DOHH2 (cell line): ENCODE measurements at regions not wholly inside any gene's neighbourhood (a gene's known extent, or its start where the extent isn't known, plus 50 kb on each side); places are given as distances from the start of the nearest gene placed in this dataset.

ENCODE experiments used
- H3F3A ChIP-seq: fragments of 200-600 bp; sonication (generic), shearing (Covaris generic); 2 replicates; pipeline ENCODE4 v1.6.0; 2016; ENCODE audit warnings: antibody characterized with exemption, mild to moderate bottlenecking; ENCODE audit not compliant: control insufficient read depth, insufficient read depth
- H3K27ac ChIP-seq: fragments of 200-600 bp; sonication (generic); 2 replicates; pipeline ENCODE4 v1.5.1; 2014; ENCODE audit warnings: low read depth, mild to moderate bottlenecking, low read length, moderate library complexity
- H3K27me3 ChIP-seq: fragments of 200-600 bp; sonication (generic); 2 replicates; pipeline ENCODE4 v1.6.1; 2014; ENCODE audit warnings: mild to moderate bottlenecking, low read length, mixed read lengths; ENCODE audit not compliant: control insufficient read depth
- H3K36me3 ChIP-seq: fragments of 200-600 bp; sonication (generic); 2 replicates; pipeline ENCODE4 v1.6.1; 2014; ENCODE audit warnings: mild to moderate bottlenecking, low read length, moderate library complexity, mixed read lengths; ENCODE audit not compliant: control insufficient read depth
- H3K4me1 ChIP-seq: fragments of 200-600 bp; sonication (generic); 2 replicates; pipeline ENCODE4 v1.6.1; 2014; ENCODE audit warnings: mild to moderate bottlenecking, low read length, mixed read lengths; ENCODE audit not compliant: control insufficient read depth
- H3K4me2 ChIP-seq: fragments of 200-600 bp; sonication (generic); 2 replicates; pipeline ENCODE4 v1.6.0; 2014; ENCODE audit warnings: mild to moderate bottlenecking, low read length, moderate library complexity
- H3K4me3 ChIP-seq: fragments of 200-600 bp; sonication (generic); 2 replicates; pipeline ENCODE4 v1.5.1; 2014; ENCODE audit warnings: mild to moderate bottlenecking, low read length, mixed read lengths
- H3K79me2 ChIP-seq: fragments of 200-600 bp; sonication (generic); 2 replicates; pipeline ENCODE4 v1.6.1; 2014; ENCODE audit warnings: mild to moderate bottlenecking, low read length, mixed read lengths; ENCODE audit not compliant: control insufficient read depth
- H3K9me2 ChIP-seq: fragments of 200-600 bp; sonication (generic); replicated peaks from 2 replicates; pipeline ENCODE4 v1.6.1; 2014; ENCODE audit warnings: mild to moderate bottlenecking, low read length, mixed read lengths; ENCODE audit not compliant: control insufficient read depth
- H3K9me3 ChIP-seq: fragments of 200-600 bp; sonication (generic); 2 replicates; pipeline ENCODE4 v1.6.1; 2014; ENCODE audit warnings: antibody characterized with exemption, low read length, mixed read lengths; ENCODE audit not compliant: control insufficient read depth, insufficient read depth
- H4K20me1 ChIP-seq: fragments of 200-600 bp; sonication (generic); 2 replicates; pipeline ENCODE4 v1.6.0; 2014; ENCODE audit warnings: low read depth, mild to moderate bottlenecking, antibody characterized with exemption, low read length, moderate library complexity; ENCODE audit not compliant: control insufficient read depth, insufficient read depth
- EZH2phosphoT487 ChIP-seq: fragments of 200-600 bp; sonication (generic); IDR thresholded peaks from 2 replicates; pipeline ENCODE4 v1.6.1; 2017; ENCODE audit warnings: borderline replicate concordance, mild to moderate bottlenecking, antibody characterized with exemption, low read length, moderate library complexity, mixed read lengths
- TF ChIP-seq, protein P1 (sequence below): fragments of 200-600 bp; sonication (generic); IDR thresholded peaks from one replicate; pipeline ENCODE4 v1.5.1; 2014; ENCODE audit warnings: antibody characterized with exemption, mild to moderate bottlenecking, low read depth, low read length; ENCODE audit not compliant: poor library complexity, severe bottlenecking

DNA sequence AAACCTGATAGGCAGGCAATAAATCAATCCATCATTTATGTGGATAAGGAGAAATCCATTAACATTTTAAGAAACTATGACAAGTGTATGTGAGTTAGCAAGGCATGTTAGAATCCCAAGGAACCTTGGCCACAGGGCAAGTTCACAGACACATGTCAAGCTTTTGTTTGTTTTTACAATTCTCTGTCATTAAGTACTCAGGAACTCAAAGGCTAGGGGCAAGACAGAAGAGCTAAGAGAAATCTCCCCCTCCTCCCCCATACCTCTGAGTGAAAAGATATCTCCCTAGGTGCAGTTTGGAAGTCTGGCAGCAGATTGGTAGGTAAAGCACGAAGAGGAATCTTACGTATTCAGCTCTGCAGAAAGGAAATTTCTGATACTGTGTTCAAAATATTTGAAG lies 348.1 kb downstream of the IRS1 start:
- H3K4me1 ChIP-seq = no peaks in the 10 kb centered on the region
- H3F3A ChIP-seq = no peaks in the 10 kb centered on the region
- no peaks in the 10 kb centered on the region for H3K36me3 ChIP-seq
- H3K79me2 ChIP-seq = no peaks in the 10 kb centered on the region
- TF ChIP-seq, protein P1, sequence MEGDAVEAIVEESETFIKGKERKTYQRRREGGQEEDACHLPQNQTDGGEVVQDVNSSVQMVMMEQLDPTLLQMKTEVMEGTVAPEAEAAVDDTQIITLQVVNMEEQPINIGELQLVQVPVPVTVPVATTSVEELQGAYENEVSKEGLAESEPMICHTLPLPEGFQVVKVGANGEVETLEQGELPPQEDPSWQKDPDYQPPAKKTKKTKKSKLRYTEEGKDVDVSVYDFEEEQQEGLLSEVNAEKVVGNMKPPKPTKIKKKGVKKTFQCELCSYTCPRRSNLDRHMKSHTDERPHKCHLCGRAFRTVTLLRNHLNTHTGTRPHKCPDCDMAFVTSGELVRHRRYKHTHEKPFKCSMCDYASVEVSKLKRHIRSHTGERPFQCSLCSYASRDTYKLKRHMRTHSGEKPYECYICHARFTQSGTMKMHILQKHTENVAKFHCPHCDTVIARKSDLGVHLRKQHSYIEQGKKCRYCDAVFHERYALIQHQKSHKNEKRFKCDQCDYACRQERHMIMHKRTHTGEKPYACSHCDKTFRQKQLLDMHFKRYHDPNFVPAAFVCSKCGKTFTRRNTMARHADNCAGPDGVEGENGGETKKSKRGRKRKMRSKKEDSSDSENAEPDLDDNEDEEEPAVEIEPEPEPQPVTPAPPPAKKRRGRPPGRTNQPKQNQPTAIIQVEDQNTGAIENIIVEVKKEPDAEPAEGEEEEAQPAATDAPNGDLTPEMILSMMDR = no peak
- no peak for TF ChIP-seq EZH2phosphoT487
- H3K27me3 ChIP-seq = no peaks in the 10 kb centered on the region
- no peaks in the 10 kb centered on the region for H4K20me1 ChIP-seq
- H3K27ac ChIP-seq = no peak overlapping the region
- H3K9me3 ChIP-seq = no peaks in the 10 kb centered on the region
- no peaks in the 10 kb centered on the region for H3K9me2 ChIP-seq
- H3K4me3 ChIP-seq = no peak overlapping the region
- no peak overlapping the region for H3K4me2 ChIP-seq

DNA sequence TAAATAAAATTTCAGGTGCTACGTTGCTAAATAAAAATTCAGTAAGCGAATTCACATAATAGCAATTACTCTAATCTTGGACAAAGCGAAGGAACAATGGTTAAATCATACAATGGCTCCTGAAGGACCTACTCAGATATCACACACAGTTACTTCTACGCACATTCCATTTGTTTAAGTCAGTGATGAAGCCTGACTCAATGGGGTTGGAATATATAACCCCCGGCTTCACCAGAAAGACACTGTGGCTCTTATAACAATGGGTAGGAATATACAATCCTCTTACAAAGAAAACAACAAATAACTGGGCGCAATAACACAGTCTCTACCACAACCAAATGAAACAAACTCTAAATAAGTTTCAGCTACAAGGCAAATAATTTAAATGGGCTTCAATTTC lies 349.5 kb downstream of the IRS1 start:
- Histone ChIP-seq H3K27ac (no peak overlapping the region), H3K4me2 (no peak overlapping the region), H3K36me3 (no peaks in the 10 kb centered on the region), H3K27me3 (no peaks in the 10 kb centered on the region), H3K4me1 (no peaks in the 10 kb centered on the region), H3K9me3 (no peaks in the 10 kb centered on the region), H3K9me2 (no peaks in the 10 kb centered on the region), H3F3A (no peaks in the 10 kb centered on the region), H3K4me3 (no peak overlapping the region), H3K79me2 (no peaks in the 10 kb centered on the region), H4K20me1 (no peaks in the 10 kb centered on the region)
- no peak for TF ChIP-seq EZH2phosphoT487
- TF ChIP-seq, protein P1 = no peak

DNA sequence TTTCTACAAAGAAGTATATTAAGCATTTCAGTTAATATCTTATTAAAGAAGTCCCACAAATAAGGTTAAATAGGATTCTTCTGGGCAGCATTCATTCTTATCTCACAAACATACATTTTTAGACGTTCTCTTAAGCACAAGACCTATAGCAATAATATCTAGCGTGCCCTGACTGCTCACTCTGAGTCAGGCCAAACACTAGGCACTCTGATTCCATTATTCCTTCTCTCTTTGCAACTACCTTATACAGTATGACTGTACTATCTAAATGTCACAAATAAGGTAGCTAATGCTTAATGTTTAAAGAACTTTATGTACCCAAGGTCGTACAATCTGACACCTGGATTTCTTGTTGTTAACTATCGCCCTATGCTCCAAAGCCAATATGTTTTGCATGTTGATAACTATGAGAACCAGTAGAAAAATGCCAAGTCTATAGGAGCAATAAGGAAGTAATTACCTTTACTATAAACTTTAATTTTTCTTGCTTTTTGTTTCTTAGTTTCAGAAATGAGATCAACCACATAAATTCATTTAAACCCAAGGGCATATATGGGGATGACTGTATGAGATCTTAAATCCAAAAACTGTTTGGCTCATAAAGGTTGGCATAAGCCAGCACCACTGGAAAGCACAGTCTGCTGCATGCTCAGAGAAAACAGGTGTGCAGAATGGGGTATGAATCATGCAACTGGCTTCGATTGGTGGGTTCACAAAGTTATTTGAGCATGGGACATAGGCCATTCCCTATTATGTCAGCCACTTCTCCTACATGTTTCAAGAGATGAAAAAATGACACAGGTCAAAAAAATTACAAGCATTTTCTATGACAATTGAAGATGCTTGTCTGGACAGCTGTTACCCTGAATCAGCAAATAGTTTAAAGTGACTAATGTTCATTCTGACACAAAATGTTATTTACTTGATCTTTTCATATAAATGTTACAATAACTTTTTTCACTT lies 352.0 kb downstream of the IRS1 start:
- Histone ChIP-seq H3F3A (no peaks in the 10 kb centered on the region), H3K4me1 (no peaks in the 10 kb centered on the region), H3K79me2 (no peaks in the 10 kb centered on the region), H3K4me3 (no peak overlapping the region), H3K27me3 (no peaks in the 10 kb centered on the region), H3K4me2 (no peak overlapping the region), H3K9me3 (no peaks in the 10 kb centered on the region), H3K27ac (no peak overlapping the region), H3K9me2 (no peaks in the 10 kb centered on the region), H4K20me1 (no peaks in the 10 kb centered on the region), H3K36me3 (no peaks in the 10 kb centered on the region)
- TF ChIP-seq EZH2phosphoT487 = no peak
- TF ChIP-seq, protein P1 = no peak
